ENCODE measurements at regions not wholly inside any gene's neighbourhood (a gene's known extent, or its start where the extent isn't known, plus 50 kb on each side); places are given as distances from the start of the nearest gene placed in this dataset.
A peak's percentile ranks its signal among the peaks of the same experiment; 100 is the strongest.

- Histone ChIP-seq H3K4me2 (ENCODE audit: low read length) (no peak overlapping the region), H4K20me1 (ENCODE audit: insufficient read depth, low read length) (no peaks in the 10 kb centered on the region), H3K4me1 (ENCODE audit: low read length) (no peaks in the 10 kb centered on the region; the same call in 1 of the 2 replicates), H3K27ac (ENCODE audit: low read length) (no peak overlapping the region), H2AFZ (ENCODE audit: low read depth, low read length) (no peak overlapping the region), H3K27me3 (ENCODE audit: low read depth, low read length) (peaks cover 16% of the 10 kb centered on the region), H3K9ac (ENCODE audit: low read length) (no peak overlapping the region), H3K36me3 (replicated peaks; ENCODE audit: low read depth, low read length) (no peaks in the 10 kb centered on the region), H3K79me2 (ENCODE audit: low read length) (no peaks in the 10 kb centered on the region), H3K9me3 (ENCODE audit: insufficient read depth, low read length) (no peaks in the 10 kb centered on the region), H3K4me3 (ENCODE audit: low read length) (no peak overlapping the region)
- TF ChIP-seq EZH2phosphoT487 (IDR thresholded peaks at IDR 0.05; ENCODE audit: low read depth) (no peak), CTCF (IDR thresholded peaks at IDR 0.05; ENCODE audit: low read depth, low read length) (no peak)
Observed at GRCh38 chr21:33125680-33126375, 55.9 kb downstream of the OLIG1 start.

- Histone ChIP-seq H3K27me3 (ENCODE audit: low read depth, low read length) (peaks cover 16% of the 10 kb centered on the region), H3K9me3 (ENCODE audit: insufficient read depth, low read length) (no peaks in the 10 kb centered on the region), H3K79me2 (ENCODE audit: low read length) (no peaks in the 10 kb centered on the region), H3K4me2 (ENCODE audit: low read length) (no peak overlapping the region), H3K9ac (ENCODE audit: low read length) (no peak overlapping the region), H3K4me1 (ENCODE audit: low read length) (no peaks in the 10 kb centered on the region; the same call in 1 of the 2 replicates), H3K27ac (ENCODE audit: low read length) (no peak overlapping the region), H3K36me3 (replicated peaks; ENCODE audit: low read depth, low read length) (no peaks in the 10 kb centered on the region), H3K4me3 (ENCODE audit: low read length) (no peak overlapping the region), H4K20me1 (ENCODE audit: insufficient read depth, low read length) (no peaks in the 10 kb centered on the region), H2AFZ (ENCODE audit: low read depth, low read length) (no peak overlapping the region)
- TF ChIP-seq EZH2phosphoT487 (IDR thresholded peaks at IDR 0.05; ENCODE audit: low read depth), result no peak
Observed at GRCh38 chr21:33126569-33126968, 56.6 kb downstream of the OLIG1 start.

GRCh38 chr21:33127154-33127867 is 57.4 kb downstream of the OLIG1 start:
- H3K9me3 ChIP-seq (ENCODE audit: insufficient read depth, low read length), result no peaks in the 10 kb centered on the region
- no peaks in the 10 kb centered on the region; the same call in 1 of the 2 replicates for H3K4me1 ChIP-seq (ENCODE audit: low read length)
- H2AFZ ChIP-seq (ENCODE audit: low read depth, low read length), result no peak overlapping the region

GRCh38 chr21:33127868-33128242 is 57.9 kb downstream of the OLIG1 start:
- Histone ChIP-seq H3K4me3 (ENCODE audit: low read length) (no peak overlapping the region), H3K4me1 (ENCODE audit: low read length) (no peaks in the 10 kb centered on the region; the same call in 1 of the 2 replicates), H3K79me2 (ENCODE audit: low read length) (no peaks in the 10 kb centered on the region), H3K4me2 (ENCODE audit: low read length) (no peak overlapping the region), H3K9me3 (ENCODE audit: insufficient read depth, low read length) (no peaks in the 10 kb centered on the region), H3K36me3 (replicated peaks; ENCODE audit: low read depth, low read length) (no peaks in the 10 kb centered on the region), H3K27ac (ENCODE audit: low read length) (no peak overlapping the region), H3K27me3 (ENCODE audit: low read depth, low read length) (peaks cover 16% of the 10 kb centered on the region), H3K9ac (ENCODE audit: low read length) (no peak overlapping the region), H2AFZ (ENCODE audit: low read depth, low read length) (no peak overlapping the region), H4K20me1 (ENCODE audit: insufficient read depth, low read length) (no peaks in the 10 kb centered on the region)
- TF ChIP-seq CTCF (IDR thresholded peaks at IDR 0.05; ENCODE audit: low read depth, low read length), result no peak
- TF ChIP-seq EZH2phosphoT487 (IDR thresholded peaks at IDR 0.05; ENCODE audit: low read depth), result no peak

More at GRCh38 chr21:33127154-33127867, 57.4 kb downstream of the OLIG1 start:
- Histone ChIP-seq H3K4me3 (ENCODE audit: low read length) (peak overlapping the region; percentile 58), H3K79me2 (ENCODE audit: low read length) (no peaks in the 10 kb centered on the region), H3K4me2 (ENCODE audit: low read length) (peak overlapping the region; percentile 49), H3K27me3 (ENCODE audit: low read depth, low read length) (peaks cover 16% of the 10 kb centered on the region), H4K20me1 (ENCODE audit: insufficient read depth, low read length) (no peaks in the 10 kb centered on the region), H3K27ac (ENCODE audit: low read length) (no peak overlapping the region), H3K36me3 (replicated peaks; ENCODE audit: low read depth, low read length) (no peaks in the 10 kb centered on the region), H3K9ac (ENCODE audit: low read length) (no peak overlapping the region)
- peak; percentile 85 for TF ChIP-seq CTCF (IDR thresholded peaks at IDR 0.05; ENCODE audit: low read depth, low read length)
- no peak for TF ChIP-seq EZH2phosphoT487 (IDR thresholded peaks at IDR 0.05; ENCODE audit: low read depth)
